ENCODE measurements at regions not wholly inside any gene's neighbourhood (a gene's known extent, or its start where the extent isn't known, plus 50 kb on each side); places are given as distances from the start of the nearest gene placed in this dataset.
A peak's percentile ranks its signal among the peaks of the same experiment; 100 is the strongest.

GRCh38 chr4:140242357-140243277 lies 88.6 kb upstream of the MAML3 start:
- TF ChIP-seq CTCF (IDR thresholded peaks at IDR 0.05), result no peak
- DNase-seq (ENCODE audit: low spot score) (no peak), ATAC-seq (ENCODE audit: low FRiP score) (no peak)

GRCh38 chr4:140240237-140240636 lies 86.3 kb upstream of the MAML3 start:
- no peak for ATAC-seq (ENCODE audit: low FRiP score)
- no peak for TF ChIP-seq CTCF (IDR thresholded peaks at IDR 0.05)
- no peak for DNase-seq (ENCODE audit: low spot score)

DNA sequence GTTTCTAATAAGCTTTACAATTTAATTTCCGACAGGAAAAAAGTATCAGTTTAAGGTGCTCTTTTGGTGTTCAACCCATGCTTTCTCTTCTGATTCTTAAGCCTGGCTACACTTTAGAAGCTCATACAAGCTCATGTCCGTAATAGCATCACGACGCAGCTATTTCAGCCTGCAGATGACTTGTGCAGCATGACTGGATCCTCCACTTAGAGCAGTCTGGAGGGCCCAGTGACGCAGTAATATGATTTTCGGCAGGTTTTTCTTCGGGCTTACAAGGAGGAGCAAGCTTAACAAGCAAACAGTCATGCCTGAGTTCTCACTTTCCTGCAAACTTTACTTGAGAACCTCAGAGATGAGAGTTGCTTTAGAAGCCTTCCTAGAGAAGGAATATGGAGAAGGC lies 85.3 kb upstream of the MAML3 start:
- DNase-seq (ENCODE audit: low spot score) (no peak), ATAC-seq (ENCODE audit: low FRiP score) (no peak)
- no peak for TF ChIP-seq CTCF (IDR thresholded peaks at IDR 0.05)

DNA sequence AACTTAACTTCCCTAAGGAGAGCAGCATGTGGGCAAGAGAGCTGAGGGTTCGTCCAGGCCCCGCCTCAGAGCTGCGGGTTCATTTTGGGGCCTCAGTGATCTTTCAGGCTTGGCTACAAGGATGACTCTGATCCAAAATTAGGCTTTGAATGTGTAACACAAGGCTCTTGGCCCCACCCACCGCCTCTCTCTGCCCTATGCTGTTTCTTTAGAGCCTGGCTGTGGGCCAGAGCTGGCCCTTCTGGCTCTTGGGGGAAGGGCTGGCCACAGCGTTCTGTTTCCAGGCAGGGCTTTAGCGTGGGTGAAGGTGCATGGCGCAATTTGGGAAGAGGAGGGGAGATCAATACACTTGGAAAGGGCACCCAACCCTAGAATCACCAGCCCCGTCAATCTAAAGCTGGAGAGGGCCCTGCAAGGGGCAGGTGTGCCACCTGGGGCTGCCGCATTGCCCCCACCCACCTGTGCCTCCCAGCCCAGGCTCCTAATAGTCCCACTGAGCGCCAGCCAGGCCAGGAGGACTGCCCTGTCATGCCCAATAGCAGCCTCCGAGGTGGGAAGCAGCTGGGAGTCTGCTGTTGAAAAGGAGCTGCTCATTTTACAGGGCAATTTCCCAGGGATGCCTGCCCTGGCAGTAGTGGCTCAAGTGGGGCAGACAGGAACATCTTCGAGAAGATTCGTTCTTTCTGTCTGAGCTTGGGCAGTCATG lies 84.5 kb upstream of the MAML3 start:
- ATAC-seq (ENCODE audit: low FRiP score) (peak; percentile 96), DNase-seq (ENCODE audit: low spot score) (peak; percentile 76)
- TF ChIP-seq CTCF (IDR thresholded peaks at IDR 0.05), result no peak

- TF ChIP-seq CTCF (IDR thresholded peaks at IDR 0.05), result no peak
- ATAC-seq (ENCODE audit: low FRiP score) (peak; percentile 63), DNase-seq (ENCODE audit: low spot score) (no peak)
Observed at GRCh38 chr4:140237616-140238350, 83.8 kb upstream of the MAML3 start.

DNA sequence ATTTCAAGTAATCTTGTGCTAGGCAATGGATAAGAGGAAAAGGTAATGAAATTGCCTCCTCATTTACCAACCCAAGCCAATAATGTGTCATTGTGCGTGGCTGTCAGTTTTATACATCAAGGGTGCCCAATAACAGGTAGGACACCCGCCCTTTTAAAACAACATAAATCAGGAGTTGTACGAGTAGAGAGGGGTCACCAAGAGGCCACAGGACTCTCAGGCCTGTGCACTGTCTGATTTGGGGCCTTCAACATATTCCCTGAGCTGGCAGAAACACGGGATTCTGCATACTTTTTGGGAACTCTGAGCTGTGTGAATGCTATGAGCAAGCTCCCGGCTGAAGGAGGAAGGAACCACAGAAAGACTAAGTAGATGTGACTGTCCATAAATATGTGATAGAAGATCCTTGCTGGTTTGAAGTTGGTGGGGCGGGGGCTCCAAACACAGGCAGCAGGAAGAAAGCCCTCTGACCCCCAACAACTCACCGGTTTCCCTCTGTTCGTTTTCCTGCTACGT lies 82.7 kb upstream of the MAML3 start:
- TF ChIP-seq CTCF (IDR thresholded peaks at IDR 0.05), result no peak
- no peak for ATAC-seq (ENCODE audit: low FRiP score)
- no peak for DNase-seq (ENCODE audit: low spot score)

Measured in omental fat pad (tissue), 3 donors.